Esophagus squamous epithelium (tissue), 5 donors: ENCODE measurements at regions not wholly inside any gene's neighbourhood (a gene's known extent, or its start where the extent isn't known, plus 50 kb on each side); places are given as distances from the start of the nearest gene placed in this dataset.

Experiments
- DNase-seq: peaks from one replicate; lab custom pipeline; 2025; lab: John Stamatoyannopoulos, UW
- H3K27ac ChIP-seq, 4 donors: fragments of 200-600 bp; sonication (generic); one replicate each; pipeline ENCODE4 v1.5.1; 2016 to 2019; ENCODE audit warnings: mild to moderate bottlenecking in 1 of 4
- H3K27me3 ChIP-seq, 4 donors: fragments of 200-600 bp; sonication (generic); 1 replicate in 3 of 4; 2 replicates in 1 of 4; pipeline versions ENCODE4 v1.5.1 to v1.6.0; 2017 to 2021; ENCODE audit warnings: antibody characterized with exemption in 1 of 4
- H3K36me3 ChIP-seq, 3 donors: fragments of 200-600 bp; sonication (generic); one replicate each; pipeline ENCODE4 v1.5.1; 2016 to 2019
- H3K4me1 ChIP-seq, 3 donors: fragments of 200-600 bp; sonication (generic); one replicate each; pipeline ENCODE4 v1.5.1; 2017 to 2019
- H3K4me3 ChIP-seq, 4 donors: fragments of 200-600 bp; sonication (generic); 1 replicate in 3 of 4; 2 replicates in 1 of 4; pipeline ENCODE4 v1.5.1; 2016 to 2019; ENCODE audit warnings: mild to moderate bottlenecking in 2 of 4, moderate library complexity in 1 of 4
- H3K9me3 ChIP-seq, 3 donors: fragments of 200-600 bp; sonication (generic); one replicate each; pipeline ENCODE4 v1.5.1; 2016 to 2019
- POLR2A ChIP-seq, 4 donors: fragments of 450-650 bp; IDR thresholded peaks; one replicate each; pipeline ENCODE4 v1.6.1; 2017; ENCODE audit warnings: antibody characterized with exemption in 4 of 4, mild to moderate bottlenecking in 4 of 4, moderate library complexity in 3 of 4
- WGBS, 2 donors: methylation state at CpG; one replicate each; pipeline ENCODE4 v1.1.5; 2018; 5-methylcytosine and 5-hydroxymethylcytosine counted together
- intact Hi-C: fragments of 100-400 bp; cut with DNase I; formaldehyde crosslinking; loops from one replicate; pipeline ENCODE4 v1.15.0; 2022
- TF ChIP-seq, protein P1 (sequence below), 6 experiments: fragments of 450-650 bp in 4 of 6; fragments of 200-600 bp in 2 of 6; sonication (generic) in 2 of 6; IDR thresholded peaks; one replicate each; pipeline ENCODE4 v1.5.1; 2016 to 2019; ENCODE audit warnings: antibody characterized with exemption in 6 of 6, mild to moderate bottlenecking in 4 of 6, moderate library complexity in 4 of 6
- donor health status: DM: yes; HTN: yes; CAD: no.

- Histone ChIP-seq H3K27ac (no peak overlapping the region), H3K36me3 (no peaks in the 10 kb centered on the region), H3K27me3 (no peaks in the 10 kb centered on the region), H3K9me3 (no peaks in the 10 kb centered on the region), H3K4me3 (no peak overlapping the region), H3K4me1 (no peaks in the 10 kb centered on the region)
- TF ChIP-seq, protein P1, sequence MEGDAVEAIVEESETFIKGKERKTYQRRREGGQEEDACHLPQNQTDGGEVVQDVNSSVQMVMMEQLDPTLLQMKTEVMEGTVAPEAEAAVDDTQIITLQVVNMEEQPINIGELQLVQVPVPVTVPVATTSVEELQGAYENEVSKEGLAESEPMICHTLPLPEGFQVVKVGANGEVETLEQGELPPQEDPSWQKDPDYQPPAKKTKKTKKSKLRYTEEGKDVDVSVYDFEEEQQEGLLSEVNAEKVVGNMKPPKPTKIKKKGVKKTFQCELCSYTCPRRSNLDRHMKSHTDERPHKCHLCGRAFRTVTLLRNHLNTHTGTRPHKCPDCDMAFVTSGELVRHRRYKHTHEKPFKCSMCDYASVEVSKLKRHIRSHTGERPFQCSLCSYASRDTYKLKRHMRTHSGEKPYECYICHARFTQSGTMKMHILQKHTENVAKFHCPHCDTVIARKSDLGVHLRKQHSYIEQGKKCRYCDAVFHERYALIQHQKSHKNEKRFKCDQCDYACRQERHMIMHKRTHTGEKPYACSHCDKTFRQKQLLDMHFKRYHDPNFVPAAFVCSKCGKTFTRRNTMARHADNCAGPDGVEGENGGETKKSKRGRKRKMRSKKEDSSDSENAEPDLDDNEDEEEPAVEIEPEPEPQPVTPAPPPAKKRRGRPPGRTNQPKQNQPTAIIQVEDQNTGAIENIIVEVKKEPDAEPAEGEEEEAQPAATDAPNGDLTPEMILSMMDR (IDR thresholded peaks at IDR 0.05), result no peak
- TF ChIP-seq POLR2A (IDR thresholded peaks at IDR 0.05), result no peak
- no peak for DNase-seq
- intact Hi-C loops, result no loop called here
- WGBS, 2 donors, result 76 to 77% methylated on average over 11 of the region's 11 CpGs
Measured at GRCh38 chr4:43130228-43131021, 237.9 kb downstream of the GRXCR1 start.

GRCh38 chr4:43132010-43132582, 239.6 kb downstream of the GRXCR1 start:
- DNase-seq, result no peak
- intact Hi-C loops, result no loop called here

GRCh38 chr4:43133566-43133965, 241.1 kb downstream of the GRXCR1 start:
- 59 to 70% methylated on average over 6 of the region's 6 CpGs for WGBS, 2 donors
- intact Hi-C loops, result no loop called here
- Histone ChIP-seq H3K4me1 (no peaks in the 10 kb centered on the region), H3K4me3 (no peak overlapping the region), H3K27ac (no peak overlapping the region), H3K36me3 (no peaks in the 10 kb centered on the region), H3K9me3 (no peaks in the 10 kb centered on the region), H3K27me3 (no peaks in the 10 kb centered on the region)
- TF ChIP-seq, protein P1 (IDR thresholded peaks at IDR 0.05), result no peak
- TF ChIP-seq POLR2A (IDR thresholded peaks at IDR 0.05), result no peak
- DNase-seq, result no peak

More at GRCh38 chr4:43132010-43132582, 239.6 kb downstream of the GRXCR1 start:
- no peak overlapping the region for H3K4me3 ChIP-seq
- H3K27ac ChIP-seq, result no peak overlapping the region
- no peaks in the 10 kb centered on the region for H3K36me3 ChIP-seq
- no peaks in the 10 kb centered on the region for H3K27me3 ChIP-seq
- H3K4me1 ChIP-seq, result no peaks in the 10 kb centered on the region
- 38 to 40% methylated on average over 11 of the region's 11 CpGs for WGBS, 2 donors
- TF ChIP-seq, protein P1 (IDR thresholded peaks at IDR 0.05), result peak in 5 of 6 experiments; percentile 25 to 53 (median 45)
- TF ChIP-seq POLR2A (IDR thresholded peaks at IDR 0.05), result no peak
- H3K9me3 ChIP-seq, result no peaks in the 10 kb centered on the region

DNA sequence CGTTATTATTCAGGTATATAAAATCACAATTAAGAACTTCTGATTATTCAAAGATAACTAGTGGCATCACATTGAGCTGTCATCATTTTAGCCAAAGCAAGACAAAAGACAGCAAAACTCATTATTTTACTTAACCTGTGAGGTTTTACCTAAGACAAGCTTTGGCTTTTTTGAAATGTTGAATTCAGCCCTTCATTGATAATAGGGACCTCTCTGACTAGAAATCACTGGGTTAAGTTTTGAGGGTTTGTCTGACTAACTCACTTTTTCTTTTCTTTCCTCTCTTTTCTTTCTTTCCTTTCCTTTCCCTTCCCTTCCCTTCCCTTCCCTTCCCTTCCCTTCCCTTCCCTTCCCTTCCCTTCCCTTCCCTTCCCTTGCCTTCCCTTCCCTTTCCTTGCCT, 244.2 kb downstream of the GRXCR1 start:
- Histone ChIP-seq H3K4me3 (no peak overlapping the region), H3K27ac (no peak overlapping the region), H3K4me1 (no peaks in the 10 kb centered on the region), H3K27me3 (no peaks in the 10 kb centered on the region), H3K36me3 (no peaks in the 10 kb centered on the region), H3K9me3 (no peaks in the 10 kb centered on the region)
- 69 to 71% methylated on average over 1 of the region's 1 CpG for WGBS, 2 donors
- TF ChIP-seq, protein P1 (IDR thresholded peaks at IDR 0.05), result no peak
- no peak for TF ChIP-seq POLR2A (IDR thresholded peaks at IDR 0.05)
- DNase-seq, result no peak
- intact Hi-C loops, result no loop called here

DNA sequence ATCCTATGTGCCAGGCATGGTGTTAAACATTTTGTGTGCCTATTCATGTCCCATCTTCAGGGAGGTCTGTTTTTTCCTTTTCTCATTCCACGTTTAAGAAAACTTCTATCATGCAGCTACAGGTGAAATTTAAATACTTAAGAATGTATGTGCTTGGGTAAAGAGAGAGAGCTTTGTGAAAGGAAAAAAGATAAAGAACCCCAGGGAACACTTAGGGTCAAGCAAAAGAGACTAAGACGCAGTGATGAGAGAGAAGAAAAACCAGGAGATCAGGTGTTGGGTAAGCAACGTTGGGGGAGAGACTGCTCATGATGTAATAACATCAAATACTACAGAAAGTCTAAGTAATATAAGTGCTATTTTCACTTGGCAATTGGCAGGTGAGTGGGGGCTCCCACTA, 253.7 kb downstream of the GRXCR1 start:
- H3K27ac ChIP-seq, result no peak overlapping the region
- WGBS, 2 donors, result 19 to 26% methylated on average over 3 of the region's 3 CpGs
- TF ChIP-seq, protein P1 (IDR thresholded peaks at IDR 0.05), result no peak
- no peak for TF ChIP-seq POLR2A (IDR thresholded peaks at IDR 0.05)
- H3K4me1 ChIP-seq, result no peaks in the 10 kb centered on the region
- H3K27me3 ChIP-seq, result no peaks in the 10 kb centered on the region
- no peak for DNase-seq
- H3K36me3 ChIP-seq, result no peaks in the 10 kb centered on the region
- intact Hi-C loops, result no loop called here
- no peak overlapping the region for H3K4me3 ChIP-seq
- no peaks in the 10 kb centered on the region for H3K9me3 ChIP-seq
